ENCODE measurements at regions not wholly inside any gene's neighbourhood (a gene's known extent, or its start where the extent isn't known, plus 50 kb on each side); places are given as distances from the start of the nearest gene placed in this dataset.
"Not testable (repeated sequence)": the region's sequence is repeated elsewhere in the genome, so short reads cannot be mapped to it uniquely, and the experiment has no call there.

DNA sequence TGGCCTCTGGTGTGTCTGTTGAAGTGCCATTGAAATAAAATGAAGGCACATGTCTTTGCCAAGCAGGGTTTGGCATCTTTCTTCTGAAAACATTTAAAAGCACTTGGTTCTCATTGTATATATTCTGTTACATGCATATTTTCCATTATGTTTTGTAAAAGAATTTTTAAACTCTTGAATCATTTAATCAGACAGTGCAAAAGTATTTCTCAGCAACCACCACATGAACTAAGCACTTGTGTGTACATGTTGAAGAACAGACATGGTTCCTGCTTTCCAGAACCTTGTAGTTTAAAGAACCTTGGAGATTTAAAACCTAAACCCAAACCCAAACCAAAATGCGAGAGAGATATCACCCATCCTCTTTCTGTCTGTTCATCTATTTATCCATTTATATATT lies 220.3 kb upstream of the GIMD1 start:
- DNase-seq = no peak

DNA sequence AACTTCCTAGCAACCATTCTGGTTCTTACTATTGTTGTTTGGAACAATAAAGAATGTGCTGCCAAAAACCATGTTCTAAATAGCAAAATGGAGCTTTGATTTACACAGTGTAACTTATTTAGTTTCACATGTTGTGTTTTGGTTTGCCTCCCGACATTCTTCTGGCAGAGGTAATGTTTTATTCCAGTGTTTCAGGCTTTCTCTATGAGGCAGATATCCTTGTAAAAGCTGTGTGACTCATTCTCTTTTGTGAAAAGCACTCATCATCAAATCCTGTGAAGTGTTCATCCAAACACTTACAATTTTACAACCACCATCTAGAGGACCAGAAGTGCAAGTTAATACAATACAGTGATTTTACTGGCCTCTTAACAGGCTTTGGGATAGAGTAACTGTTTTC lies 219.0 kb upstream of the GIMD1 start:
- no peak for DNase-seq

DNA sequence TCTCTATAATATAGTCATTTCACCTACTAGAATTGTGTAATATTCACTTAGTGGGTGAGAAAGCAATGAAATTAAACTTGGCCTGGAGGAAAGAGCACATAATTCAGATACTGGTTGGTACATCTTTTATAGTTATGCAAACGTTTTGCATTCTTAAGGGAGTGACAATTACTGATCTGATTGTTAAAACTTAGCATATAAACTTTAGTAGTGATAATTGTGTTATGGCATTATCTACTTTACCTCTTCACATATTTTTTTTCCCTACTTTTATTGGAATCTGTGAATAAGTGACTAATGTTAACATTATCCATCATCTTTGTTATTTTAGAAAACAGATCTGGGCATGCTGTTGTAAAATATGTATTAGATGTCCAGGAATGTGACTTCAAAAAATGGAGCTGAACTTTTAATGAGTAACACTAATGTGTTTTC lies 217.4 kb upstream of the GIMD1 start:
- DNase-seq = no peak

DNA sequence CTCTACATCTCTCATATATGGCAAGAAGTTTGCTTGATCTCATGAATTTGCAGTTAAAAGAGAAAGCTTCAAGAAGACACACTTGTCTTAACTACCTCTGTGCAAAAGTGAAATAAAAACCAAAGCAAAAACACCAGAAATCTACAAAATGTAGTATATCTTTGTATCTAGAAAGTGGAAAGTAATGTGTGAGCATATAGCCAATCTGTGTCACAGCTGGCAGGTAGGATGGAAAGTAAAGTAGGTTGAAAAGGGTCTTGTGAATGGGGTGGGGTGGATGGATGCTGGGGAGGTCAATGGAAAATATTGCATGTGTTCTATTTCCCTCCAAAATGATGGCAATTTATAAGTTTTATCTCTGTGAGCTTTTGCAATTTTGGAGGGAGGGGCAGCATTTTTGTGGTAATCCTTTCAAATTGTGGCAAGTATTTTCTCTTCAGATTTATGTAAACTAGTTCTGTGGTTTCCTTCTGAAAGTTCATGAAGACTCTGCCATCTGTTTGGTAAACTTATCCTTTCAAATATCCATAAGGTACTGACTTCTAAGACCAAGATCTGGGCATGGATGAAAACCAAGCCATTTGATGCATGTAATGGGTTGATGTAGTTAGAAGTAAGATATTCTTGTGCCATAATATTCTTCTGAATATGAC lies 215.9 kb upstream of the GIMD1 start:
- DNase-seq = no peak

DNA sequence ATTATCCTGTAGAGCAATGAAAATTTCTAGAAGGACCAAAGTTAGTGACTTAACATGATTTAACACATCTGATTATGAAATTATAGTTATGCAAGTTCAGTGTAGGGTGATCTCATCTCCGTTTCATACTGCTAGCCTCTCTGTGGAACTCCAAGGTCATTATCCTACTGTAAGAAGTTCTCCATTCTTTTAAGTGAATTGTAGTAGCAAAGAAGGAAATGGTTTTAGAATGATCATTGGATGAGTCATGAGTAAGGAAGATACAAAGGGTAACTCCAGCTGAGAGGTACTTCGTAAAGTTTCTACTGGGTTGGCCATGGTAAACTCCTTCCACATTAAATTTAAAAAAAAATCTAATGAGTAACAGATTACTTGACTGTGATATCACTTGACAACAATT lies 215.0 kb upstream of the GIMD1 start:
- no peak for DNase-seq

DNA sequence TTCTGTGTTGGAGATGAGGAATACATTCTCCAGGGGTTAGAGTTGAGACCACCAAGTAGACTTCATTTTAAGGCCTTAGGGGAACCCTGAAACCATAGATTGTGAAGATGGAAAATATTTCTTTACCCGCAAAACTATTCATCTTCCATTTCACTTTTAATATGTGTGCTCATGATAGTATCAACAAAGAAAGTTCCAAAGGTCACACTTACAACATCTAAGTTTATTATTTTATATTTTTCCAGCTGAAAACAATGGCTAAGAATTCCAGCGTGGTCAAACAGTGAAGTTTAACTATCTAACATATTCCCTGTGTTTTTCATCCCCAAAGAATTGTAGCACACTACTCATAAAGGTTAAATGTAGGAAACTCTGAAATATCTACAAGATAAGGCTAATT lies 214.5 kb upstream of the GIMD1 start:
- DNase-seq = no peak

DNA sequence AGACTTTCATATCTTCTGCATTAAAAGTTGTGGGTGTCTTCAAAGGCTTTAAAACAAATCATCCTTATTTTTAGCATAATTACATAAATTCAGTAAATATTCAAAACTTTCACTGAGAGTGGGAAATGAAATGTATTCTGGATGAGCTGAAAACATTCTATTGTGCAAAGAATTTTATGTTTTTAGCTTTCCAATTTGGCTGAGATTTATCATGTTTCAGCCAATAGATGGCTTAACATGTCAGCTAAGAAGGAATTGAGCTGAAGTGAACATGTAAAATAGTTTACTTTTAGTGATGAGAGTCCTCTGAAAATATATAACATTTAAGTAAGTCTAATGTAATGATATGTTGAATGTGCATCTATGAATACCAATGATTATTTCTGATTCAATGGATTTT lies 213.5 kb upstream of the GIMD1 start:
- DNase-seq = no peak

DNA sequence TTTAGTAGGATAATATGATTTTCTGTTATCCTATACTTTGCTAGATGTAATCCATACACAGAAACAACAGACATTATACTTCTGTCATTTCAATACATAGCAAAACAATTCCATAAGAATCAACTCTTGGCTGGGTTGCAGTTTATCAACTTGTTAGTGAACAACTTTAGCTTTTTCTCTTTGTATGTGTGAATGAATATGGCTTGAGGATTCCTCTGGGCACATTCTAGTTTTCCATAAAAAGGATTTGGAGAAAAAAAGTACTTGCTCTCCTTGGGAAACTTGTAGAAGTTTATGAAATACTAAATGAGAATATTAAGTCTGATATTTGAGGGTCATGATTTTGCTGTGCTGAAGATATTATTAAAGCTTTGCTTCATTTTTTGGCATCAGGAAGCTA lies 210.7 kb upstream of the GIMD1 start:
- no peak for DNase-seq

DNA sequence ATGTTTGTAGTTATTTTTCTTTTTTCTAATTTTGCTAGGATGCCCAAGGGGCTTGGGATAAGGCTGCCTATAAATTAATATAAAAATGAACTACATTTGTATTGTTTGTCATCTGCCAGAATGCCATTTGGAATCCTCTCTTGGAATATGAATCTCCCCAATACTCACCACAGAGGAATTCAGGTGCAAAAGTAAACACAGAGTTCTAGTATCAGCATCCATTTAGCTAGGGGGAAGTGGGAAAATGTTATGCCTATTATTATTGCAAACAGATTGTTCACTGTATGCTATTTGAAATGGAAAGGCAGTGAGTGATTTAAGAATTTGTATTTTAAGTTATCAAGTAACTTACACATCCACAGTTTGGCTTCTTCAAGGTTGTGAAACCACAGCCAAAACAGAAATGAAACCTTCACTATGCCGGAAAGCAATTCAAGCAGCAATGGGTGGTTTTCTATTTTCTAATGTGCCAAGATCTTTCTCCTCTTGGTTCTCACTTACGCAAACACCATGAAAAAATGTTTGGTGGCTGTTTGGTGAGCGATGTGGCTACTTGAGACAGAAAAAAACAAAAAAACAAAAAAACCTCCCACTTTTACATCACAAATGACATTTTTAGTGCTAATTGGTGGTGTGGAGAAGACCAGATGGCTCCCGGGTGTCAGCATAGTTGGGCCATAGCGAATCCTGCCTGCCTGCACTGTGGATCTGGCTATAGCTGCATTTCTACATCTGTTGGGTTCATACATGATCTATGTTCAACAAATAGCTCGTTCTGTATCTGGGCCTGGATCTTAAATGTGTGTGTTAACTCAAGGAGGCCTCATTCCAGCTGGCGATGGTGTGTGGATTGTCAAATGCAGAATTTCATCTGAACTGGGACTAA lies 200.8 kb upstream of the GIMD1 start:
- DNase-seq = no peak

DNA sequence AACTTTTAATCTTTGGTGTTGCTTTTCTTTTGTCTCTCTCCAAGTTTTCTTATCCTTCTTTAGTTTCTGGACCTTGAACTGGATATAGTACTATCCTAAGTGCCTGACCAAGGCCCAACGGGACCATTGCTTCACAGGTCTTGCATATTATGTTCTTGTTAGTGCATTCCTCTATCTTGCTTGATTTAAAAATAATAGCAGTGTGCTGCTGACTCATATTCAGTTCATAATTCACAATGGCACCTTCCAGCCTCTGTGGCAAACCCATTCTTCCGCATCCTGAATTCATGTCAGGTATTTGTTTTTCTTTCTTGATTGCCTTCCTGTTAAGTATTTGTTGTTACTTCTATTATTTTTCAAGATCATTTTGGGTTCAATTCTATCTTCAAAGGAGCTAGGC lies 197.1 kb upstream of the GIMD1 start:
- no peak for DNase-seq

DNA sequence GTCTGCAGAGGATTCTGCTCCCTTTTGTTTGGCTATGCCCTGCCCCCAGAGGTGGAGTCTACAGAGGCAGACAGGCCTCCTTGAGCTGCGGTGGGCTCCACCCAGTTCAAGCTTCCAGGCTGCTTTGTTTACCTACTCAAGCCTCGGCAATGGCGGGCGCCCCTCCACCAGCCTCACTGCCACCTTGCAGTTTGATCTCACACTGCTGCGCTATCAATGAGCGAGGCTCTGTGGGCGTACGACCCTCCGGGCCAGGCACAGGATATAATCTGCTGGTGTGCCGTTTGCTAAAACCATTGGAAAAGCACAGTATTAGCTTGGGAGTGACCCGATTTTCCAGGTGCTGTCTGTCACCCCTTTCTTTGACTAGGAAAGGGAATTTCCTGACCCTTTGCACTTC lies 195.1 kb upstream of the GIMD1 start:
- DNase-seq = not testable (repeated sequence)

DNA sequence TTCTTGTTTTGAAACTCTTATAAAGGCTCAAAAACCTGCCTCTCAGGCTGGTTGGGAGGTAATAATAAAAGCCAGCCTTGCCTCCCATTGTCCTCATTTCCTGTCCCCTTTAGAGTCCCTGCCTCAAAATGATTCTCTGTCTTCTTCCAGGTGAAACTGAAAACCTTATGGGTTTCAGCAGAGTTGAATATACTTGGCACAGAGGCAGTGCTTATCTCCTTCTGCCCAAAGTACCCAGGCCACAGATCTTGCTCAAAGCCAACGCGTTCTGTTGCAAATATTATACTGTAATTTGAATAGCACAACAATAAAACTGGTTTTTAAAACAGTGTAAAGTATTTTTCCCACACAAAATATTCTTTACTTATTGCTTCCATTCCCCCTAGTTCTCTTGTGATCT lies 183.1 kb upstream of the GIMD1 start:
- DNase-seq = no peak

DNA sequence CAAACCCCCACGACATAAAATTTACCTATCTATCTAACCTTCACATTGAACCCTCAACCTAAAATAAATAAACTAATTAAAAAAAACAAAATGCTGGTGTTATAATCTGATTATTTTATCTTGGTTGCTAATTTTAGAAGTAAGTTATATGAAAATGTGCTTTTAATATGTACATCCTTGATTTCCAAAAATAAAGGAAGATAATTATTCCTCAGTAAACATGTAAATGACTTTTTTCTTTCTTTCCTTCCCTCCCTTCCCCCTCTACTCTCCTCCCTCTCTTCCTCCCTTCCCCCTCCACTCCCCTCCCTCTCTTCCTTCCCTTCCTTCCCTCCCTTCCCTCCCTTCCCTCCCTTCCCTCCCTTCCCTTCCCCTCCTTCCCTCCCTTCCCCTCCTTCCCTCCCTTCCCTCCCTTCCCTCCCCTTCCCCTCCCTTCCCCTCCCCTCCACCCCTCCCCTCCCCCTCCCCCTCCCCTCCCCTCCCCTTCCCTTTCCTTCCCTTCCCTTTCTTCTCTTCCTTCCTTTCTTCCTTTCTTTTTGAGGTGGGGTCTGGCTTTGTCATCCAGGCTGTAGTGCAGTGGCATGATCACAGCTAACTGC lies 180.0 kb upstream of the GIMD1 start:
- DNase-seq = no peak

DNA sequence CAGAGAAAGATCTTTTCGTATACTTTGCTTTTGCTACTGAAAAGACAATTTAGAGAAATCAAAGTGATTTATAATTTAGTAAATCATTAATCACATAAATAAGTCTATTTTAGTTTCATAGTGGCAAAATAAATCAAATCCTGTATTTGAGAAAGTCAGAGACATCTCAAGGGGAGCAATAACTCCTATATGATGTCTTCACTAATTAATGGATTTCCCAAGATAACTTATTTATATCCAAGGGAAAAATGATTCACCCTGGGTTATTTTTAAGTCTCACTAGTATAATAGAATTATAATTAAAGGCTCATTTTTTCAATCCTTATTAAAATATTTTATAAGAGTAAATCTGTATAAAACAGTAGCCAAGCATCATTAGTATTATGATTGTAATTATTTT lies 177.8 kb upstream of the GIMD1 start:
- DNase-seq = no peak

DNA sequence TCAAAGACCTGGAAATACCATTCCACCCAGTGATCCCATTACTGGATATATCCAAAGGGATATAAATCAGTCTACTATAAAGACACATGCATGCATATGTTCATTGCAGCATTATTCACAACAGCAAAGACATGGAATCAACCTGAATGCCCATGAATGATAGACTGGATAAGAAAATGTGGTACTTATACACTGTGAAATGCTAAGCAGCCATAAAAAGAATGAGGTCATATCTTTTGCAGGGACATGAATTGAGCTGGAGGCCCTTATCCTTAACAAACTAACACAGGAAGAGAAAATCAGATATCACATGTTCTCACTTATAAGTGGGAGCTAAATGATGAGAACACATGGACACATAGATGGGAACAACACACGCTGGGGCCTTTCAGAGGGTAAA lies 174.0 kb upstream of the GIMD1 start:
- DNase-seq = not testable (repeated sequence)

DNA sequence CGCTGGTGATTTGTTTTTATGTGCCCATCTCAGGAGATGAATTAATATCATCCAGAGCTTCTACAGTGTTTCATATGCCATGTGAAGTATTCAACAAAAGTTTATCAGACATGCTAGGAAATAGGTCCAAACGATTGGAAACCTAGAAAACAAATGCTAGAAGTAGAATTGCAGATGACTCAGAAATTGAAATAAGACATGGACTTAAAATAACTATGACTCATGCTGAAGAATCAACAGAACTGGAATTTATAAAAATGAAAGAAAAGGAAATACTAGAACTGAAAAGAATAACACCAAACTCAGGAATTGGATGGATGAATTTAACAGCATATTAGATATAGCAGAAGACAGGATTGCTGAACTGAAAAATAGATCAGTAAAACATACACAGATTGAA lies 172.7 kb upstream of the GIMD1 start:
- no peak for DNase-seq

DNA sequence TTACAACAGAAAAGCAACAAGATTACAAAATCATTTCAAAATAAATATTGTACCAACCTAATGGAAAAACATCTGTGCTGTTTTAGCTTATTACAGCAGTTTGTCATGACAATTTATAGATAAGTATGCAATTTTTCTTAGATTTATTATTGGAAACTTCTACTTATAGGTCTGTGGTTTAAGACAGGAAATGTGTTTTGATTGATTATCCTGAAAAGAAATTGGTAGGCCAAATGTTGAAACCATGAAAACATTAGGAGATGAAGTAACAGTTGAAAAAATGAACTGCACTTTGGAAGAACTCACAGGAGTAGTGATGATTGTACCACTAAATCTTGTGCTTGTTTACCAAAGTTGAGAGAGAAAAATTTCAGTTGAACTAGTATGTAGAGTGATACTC lies 162.2 kb upstream of the GIMD1 start:
- no peak for DNase-seq

DNA sequence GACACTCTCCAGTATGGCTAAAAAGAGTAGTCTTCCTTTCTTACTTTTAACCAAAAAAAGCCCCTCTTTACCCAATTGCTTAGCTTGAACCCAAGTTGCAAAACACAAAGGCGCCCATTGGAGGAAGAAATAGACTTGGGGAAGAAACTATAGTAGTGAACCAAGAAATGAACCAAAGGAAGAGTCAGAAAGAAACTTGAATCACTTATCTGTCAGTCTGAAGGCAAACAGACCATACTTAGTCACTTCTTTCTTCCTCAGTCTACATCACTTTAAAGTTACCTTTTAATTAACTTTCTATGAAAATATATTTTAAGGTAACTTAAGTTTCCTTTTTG lies 161.4 kb upstream of the GIMD1 start:
- DNase-seq = no peak

DNA sequence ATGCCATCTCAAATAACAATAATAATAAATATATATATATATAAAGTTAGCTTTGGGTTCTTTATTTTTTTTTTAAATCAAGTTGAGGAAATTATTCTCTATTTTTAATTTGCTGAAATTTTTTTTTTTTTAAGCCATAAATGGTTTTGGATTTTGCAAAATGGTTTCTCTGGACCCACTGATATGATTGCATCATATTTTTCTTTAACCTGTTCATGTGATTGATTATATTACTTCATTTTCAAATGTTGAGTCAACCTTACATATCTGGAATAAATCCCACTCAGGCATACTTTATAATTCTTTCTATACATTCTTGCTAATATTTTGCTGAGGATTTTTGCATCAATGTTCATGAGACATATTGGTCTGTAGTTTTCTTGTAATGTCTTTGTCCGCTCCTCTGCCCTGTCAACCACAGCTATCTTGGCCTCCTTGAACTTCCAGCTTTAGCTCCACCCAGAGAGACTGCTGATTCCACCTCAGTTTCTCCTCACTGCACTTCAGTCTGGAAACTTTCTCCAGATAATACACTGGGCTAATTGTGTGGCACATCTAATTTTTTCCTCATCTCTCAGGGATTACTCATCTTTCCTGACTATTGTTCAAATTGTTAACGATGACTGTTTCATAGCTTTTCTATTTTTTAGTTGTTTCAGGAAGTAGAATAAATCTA lies 160.9 kb upstream of the GIMD1 start:
- no peak for DNase-seq

DNA sequence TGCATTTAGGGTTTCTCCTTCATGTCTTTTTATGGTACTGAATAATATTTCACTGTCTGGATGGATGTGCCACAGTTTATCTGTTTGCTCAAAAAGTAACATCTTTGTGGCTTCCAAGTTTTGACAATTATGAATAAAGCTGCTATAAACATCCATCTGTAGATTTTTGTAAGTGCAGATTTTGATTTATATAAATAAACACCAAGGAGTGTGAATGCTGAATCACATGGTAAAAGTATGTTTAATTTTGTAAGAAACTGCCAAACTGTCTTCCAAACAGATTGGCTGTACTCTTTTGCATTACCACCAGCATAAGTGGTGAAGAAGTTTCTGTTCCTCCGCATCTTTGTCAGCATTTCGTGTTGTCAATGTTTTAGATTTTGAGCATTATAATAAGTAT lies 158.7 kb upstream of the GIMD1 start:
- no peak for DNase-seq

DNA sequence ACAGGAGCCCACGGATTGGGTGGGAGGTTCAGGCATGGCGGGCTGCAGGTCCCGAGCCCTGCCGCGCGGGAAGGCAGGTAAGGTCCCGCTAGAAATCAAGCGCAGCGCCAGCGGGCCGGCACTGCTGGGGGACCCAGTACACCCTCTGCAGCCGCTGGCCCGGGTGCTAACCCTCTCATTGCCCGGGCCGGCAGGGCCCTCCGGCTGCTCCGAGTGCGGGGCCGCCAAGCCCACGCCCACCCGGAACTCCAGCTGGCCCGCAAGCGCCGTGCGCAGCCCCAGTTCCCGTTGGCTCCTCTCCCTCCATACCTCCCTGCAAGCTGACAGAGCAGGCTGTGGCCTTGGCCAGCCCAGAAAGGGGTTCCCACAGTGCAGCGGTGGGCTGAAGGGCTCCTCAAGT lies 156.8 kb upstream of the GIMD1 start:
- not testable (repeated sequence) for DNase-seq

DNA sequence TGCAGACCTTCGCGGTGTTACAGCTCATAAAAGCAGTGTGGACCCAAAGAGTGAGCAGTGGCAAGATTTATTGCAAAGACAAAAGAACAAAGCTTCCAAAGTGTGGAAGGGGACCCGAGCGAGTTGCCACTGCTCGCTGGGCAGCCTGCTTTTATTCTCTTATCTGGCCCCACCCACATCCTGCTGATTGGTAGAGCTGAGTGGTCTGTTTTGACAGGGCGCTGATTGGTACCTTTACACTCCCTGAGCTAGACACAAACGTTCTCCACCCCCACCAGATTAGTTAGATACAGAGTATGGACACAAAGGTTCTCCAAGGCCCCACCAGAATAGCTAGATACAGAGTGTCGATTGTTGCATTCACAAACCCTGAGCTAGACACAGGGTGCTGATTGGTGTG lies 156.2 kb upstream of the GIMD1 start:
- DNase-seq = not testable (repeated sequence)

DNA sequence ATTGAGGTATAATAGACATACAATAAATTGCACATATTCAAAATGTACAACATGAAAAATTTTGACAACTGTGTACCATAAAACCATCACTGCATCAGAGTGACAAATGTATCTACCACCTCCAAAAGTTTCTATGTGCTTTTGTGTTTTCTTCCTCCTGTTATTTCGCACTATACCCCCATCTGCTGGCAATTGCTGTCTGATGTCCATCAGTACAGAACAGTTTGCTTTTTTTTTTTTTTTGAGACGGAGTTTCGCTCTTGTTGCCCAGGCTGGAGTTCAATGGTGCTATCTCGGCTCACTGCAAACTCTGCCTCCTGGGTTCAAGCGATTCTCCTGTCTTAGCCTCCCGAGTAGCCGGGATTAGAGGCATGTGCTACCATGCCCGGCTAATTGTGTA lies 154.3 kb upstream of the GIMD1 start:
- DNase-seq = no peak

DNA sequence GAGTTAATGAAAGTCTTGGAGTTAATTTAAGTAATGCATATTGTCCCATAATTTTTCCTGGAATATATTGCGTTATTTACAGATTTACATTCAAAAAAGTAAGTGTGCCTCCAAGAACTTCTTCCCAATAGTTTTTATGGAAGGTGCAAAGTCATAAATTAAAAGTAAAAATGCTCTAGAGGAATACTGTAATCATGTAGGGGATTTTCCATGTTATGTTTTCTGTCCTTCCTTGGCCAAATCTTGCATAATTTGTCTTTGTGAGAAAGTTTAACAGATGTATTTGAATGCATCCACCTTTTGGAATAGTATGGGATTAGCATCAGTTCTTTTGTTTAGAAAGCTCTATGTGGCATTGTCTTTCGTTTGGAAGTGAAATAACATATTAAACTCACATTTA lies 144.1 kb upstream of the GIMD1 start:
- no peak for DNase-seq

Measured in activated CD4-positive, alpha-beta T cell treated with anti-CD3 and anti-CD28 coated beads for 4 hours (primary cell).